Hypothalamus (tissue), 51 donors: ENCODE measurements at regions not wholly inside any gene's neighbourhood (a gene's known extent, or its start where the extent isn't known, plus 50 kb on each side); places are given as distances from the start of the nearest gene placed in this dataset.
"Not testable (repeated sequence)": the region's sequence is repeated elsewhere in the genome, so short reads cannot be mapped to it uniquely, and the experiment has no call there.

Experiments used
- DNase-seq, 51 donors: peaks; one replicate each; lab custom pipeline; 2025; lab: John Stamatoyannopoulos, UW

GRCh38 chr16:59809488-59809887 lies 1075.4 kb upstream of the GOT2 start:
- DNase-seq = not testable (repeated sequence)

- no peak for DNase-seq
Measured at GRCh38 chr16:59783191-59783590, 1049.1 kb upstream of the GOT2 start.

GRCh38 chr16:59773330-59773729 lies 1039.2 kb upstream of the GOT2 start:
- no peak for DNase-seq

- DNase-seq = no peak
Measured at GRCh38 chr16:59759296-59759695, 1025.2 kb upstream of the GOT2 start.

- no peak for DNase-seq
Measured at GRCh38 chr16:59758848-59759247, 1024.7 kb upstream of the GOT2 start.

- no peak for DNase-seq
Measured at GRCh38 chr16:59754854-59755253, 1020.7 kb upstream of the GOT2 start.

- no peak for DNase-seq
Measured at GRCh38 chr16:59749662-59750336, 1015.7 kb upstream of the GOT2 start.

- DNase-seq = no peak
Measured at GRCh38 chr16:59748531-59748930, 1014.4 kb upstream of the GOT2 start.

- DNase-seq = no peak
Measured at GRCh38 chr16:59743504-59743903, 1009.4 kb upstream of the GOT2 start.

- no peak for DNase-seq
Measured at GRCh38 chr16:59740858-59741257, 1006.7 kb upstream of the GOT2 start.

GRCh38 chr16:59737274-59737673 lies 1003.2 kb upstream of the GOT2 start:
- DNase-seq = no peak

GRCh38 chr16:59733321-59733720 lies 999.2 kb upstream of the GOT2 start:
- DNase-seq = peak in 2 of 51 donors; percentile 3 to 44

- DNase-seq = no peak
Measured at GRCh38 chr16:59729613-59730012, 995.5 kb upstream of the GOT2 start.

- no peak for DNase-seq
Measured at GRCh38 chr16:59719121-59719520, 985.0 kb upstream of the GOT2 start.

- no peak for DNase-seq
Measured at GRCh38 chr16:59707436-59708226, 973.5 kb upstream of the GOT2 start.

GRCh38 chr16:59701963-59702930 lies 968.1 kb upstream of the GOT2 start:
- no peak for DNase-seq

- DNase-seq = no peak
Measured at GRCh38 chr16:59699786-59700185, 965.7 kb upstream of the GOT2 start.

GRCh38 chr16:59698346-59699020 lies 964.4 kb upstream of the GOT2 start:
- no peak for DNase-seq

GRCh38 chr16:59697761-59698160 lies 963.6 kb upstream of the GOT2 start:
- DNase-seq = no peak

- no peak for DNase-seq
Measured at GRCh38 chr16:59697236-59697635, 963.1 kb upstream of the GOT2 start.

GRCh38 chr16:59696495-59696894 lies 962.4 kb upstream of the GOT2 start:
- no peak for DNase-seq
